BE2C (cell line): ENCODE measurements at regions not wholly inside any gene's neighbourhood (a gene's known extent, or its start where the extent isn't known, plus 50 kb on each side); places are given as distances from the start of the nearest gene placed in this dataset.

Source experiments
- DNase-seq: peaks from one replicate; pipeline ENCODE4 v3.0.0-alpha.2; 2020
- H3K27me3 ChIP-seq: fragments of 250-450 bp; sonication (Bioruptor Pico); 2 replicates; pipeline ENCODE4 v1.5.1; 2020; ENCODE audit warnings: mild to moderate bottlenecking
- H3K36me3 ChIP-seq: fragments of 250-450 bp; sonication (Bioruptor Pico); 2 replicates; pipeline ENCODE4 v1.5.1; 2020; ENCODE audit warnings: mild to moderate bottlenecking
- H3K4me1 ChIP-seq: fragments of 250-450 bp; sonication (Bioruptor Pico); 2 replicates; pipeline ENCODE4 v1.5.1; 2020
- H3K4me3 ChIP-seq: 2 replicates; pipeline ENCODE4 v1.5.1; 2011; ENCODE audit warnings: low read depth, low read length
- H3K9me3 ChIP-seq: fragments of 250-450 bp; sonication (Bioruptor Pico); 2 replicates; pipeline ENCODE4 v1.5.1; 2020
- CTCF ChIP-seq: IDR thresholded peaks from 2 replicates; pipeline ENCODE4 v1.5.1; 2012; ENCODE audit warnings: mild to moderate bottlenecking, low read depth, low read length

DNA sequence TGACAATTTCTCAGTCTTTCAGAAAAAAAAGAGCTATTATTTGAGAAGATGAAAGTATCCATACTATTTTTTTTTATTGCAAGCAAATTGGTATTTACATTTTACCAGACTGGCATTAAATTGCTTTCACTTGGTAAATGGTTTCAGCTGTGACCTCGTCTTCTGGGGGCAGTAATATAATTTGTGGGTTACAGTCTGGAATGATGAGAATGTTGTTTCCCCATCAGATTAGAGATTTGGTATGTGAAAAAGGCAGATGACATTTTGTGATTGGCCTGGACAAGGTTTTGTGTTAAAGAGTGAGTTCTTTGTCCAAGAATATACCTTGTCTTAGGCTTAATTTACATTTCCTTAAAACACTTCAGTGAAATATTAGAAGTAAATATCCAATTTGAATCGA is 390.1 kb upstream of the ST6GAL2 start:
- no peaks in the 10 kb centered on the region for H3K9me3 ChIP-seq
- TF ChIP-seq CTCF, result no peak
- no peaks in the 10 kb centered on the region for H3K36me3 ChIP-seq
- H3K4me3 ChIP-seq, result no peak overlapping the region
- H3K4me1 ChIP-seq, result no peaks in the 10 kb centered on the region
- H3K27me3 ChIP-seq, result no peaks in the 10 kb centered on the region
- DNase-seq, result no peak

GRCh38 chr2:107278672-107279071 is 392.7 kb upstream of the ST6GAL2 start:
- no peaks in the 10 kb centered on the region for H3K4me1 ChIP-seq
- TF ChIP-seq CTCF, result no peak
- H3K27me3 ChIP-seq, result no peaks in the 10 kb centered on the region
- H3K4me3 ChIP-seq, result no peak overlapping the region
- no peaks in the 10 kb centered on the region for H3K36me3 ChIP-seq
- H3K9me3 ChIP-seq, result no peaks in the 10 kb centered on the region
- no peak for DNase-seq

DNA sequence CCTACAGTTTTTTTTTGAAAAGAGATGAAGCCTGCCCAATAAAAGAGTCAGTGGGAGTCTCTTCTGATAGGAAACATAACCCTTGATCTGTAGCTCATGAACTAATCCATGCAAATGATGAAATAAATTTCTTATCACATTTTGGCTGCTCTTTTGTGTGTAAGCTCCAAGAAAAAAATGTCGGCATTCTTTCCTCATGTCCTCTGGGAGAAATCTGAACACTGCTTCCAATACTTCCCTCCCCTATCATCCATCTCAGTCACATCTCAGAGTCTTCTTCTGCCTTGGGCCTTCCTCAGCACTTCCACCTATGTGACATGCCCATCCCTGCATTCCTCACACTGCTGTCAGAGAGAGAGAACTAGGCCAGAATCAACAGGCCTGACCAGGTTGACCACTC is 395.7 kb upstream of the ST6GAL2 start:
- no peaks in the 10 kb centered on the region for H3K36me3 ChIP-seq
- H3K4me3 ChIP-seq, result no peak overlapping the region
- DNase-seq, result no peak
- no peaks in the 10 kb centered on the region for H3K4me1 ChIP-seq
- TF ChIP-seq CTCF, result no peak
- no peaks in the 10 kb centered on the region for H3K9me3 ChIP-seq
- H3K27me3 ChIP-seq, result no peaks in the 10 kb centered on the region

GRCh38 chr2:107282135-107282534 is 396.2 kb upstream of the ST6GAL2 start:
- Histone ChIP-seq H3K36me3 (no peaks in the 10 kb centered on the region), H3K27me3 (no peaks in the 10 kb centered on the region), H3K9me3 (no peaks in the 10 kb centered on the region), H3K4me3 (no peak overlapping the region), H3K4me1 (no peaks in the 10 kb centered on the region)
- no peak for DNase-seq
- no peak for TF ChIP-seq CTCF

DNA sequence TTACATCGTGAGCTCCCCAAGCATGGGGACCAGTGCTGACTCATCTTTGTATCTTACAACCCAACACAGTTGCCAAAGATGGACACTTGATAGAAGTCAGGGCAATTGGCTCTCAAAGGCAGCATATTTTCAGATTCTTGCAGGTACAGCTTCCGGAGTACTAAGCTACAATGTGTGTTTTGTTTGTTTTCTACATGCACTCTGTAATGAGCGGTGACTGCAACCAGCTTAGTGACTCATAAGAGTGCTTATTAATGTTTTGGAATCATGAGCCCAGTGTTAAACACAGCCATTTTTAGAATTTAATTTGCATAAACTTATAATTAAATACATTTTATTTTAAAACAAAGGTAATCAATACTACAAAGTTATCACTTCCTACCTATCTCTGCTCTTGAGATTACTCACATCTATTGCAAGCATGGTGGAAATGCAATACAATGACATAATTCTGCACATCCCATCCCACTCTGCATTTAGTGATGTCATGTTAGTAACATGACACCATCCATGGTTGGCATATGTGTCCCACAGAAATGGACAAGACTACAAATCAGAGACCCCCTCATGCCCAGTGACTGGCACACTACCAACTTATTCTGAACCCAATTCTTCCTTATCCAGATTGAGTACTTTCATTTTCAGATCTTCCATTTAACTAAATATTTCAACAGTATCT is 399.8 kb upstream of the ST6GAL2 start:
- no peak for DNase-seq
- Histone ChIP-seq H3K9me3 (no peaks in the 10 kb centered on the region), H3K27me3 (no peaks in the 10 kb centered on the region), H3K36me3 (no peaks in the 10 kb centered on the region), H3K4me3 (no peak overlapping the region), H3K4me1 (no peaks in the 10 kb centered on the region)
- no peak for TF ChIP-seq CTCF

DNA sequence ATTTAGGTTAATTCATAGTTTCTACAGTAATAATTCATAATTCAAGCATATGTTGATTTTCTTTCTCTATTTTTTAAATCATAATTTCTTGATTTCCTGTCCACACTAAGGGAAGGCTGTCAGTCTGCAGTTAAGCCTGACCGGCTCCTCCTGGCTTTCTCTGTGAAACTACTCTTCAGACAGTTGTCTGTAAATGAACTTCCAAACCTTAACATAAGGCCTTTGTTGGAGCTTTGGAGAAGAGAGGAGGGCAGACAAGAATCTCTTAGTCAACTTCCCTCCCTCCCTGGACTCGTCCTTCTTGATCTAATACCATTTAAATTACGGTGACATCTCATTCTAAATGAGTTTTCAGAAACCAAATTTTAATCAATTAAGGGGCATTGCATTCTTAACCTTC is 404.1 kb upstream of the ST6GAL2 start:
- Histone ChIP-seq H3K4me1 (no peaks in the 10 kb centered on the region), H3K36me3 (no peaks in the 10 kb centered on the region)

More for the DNA sequence above, 404.1 kb upstream of the ST6GAL2 start:
- Histone ChIP-seq H3K27me3 (no peaks in the 10 kb centered on the region), H3K9me3 (no peaks in the 10 kb centered on the region), H3K4me3 (no peak overlapping the region)
- TF ChIP-seq CTCF, result no peak
- no peak for DNase-seq
